NCI-H82 (cell line): ENCODE measurements at regions not wholly inside any gene's neighbourhood (a gene's known extent, or its start where the extent isn't known, plus 50 kb on each side); places are given as distances from the start of the nearest gene placed in this dataset.

ENCODE experiments used
- DNase-seq: peaks from one replicate; lab custom pipeline; 2025; lab: John Stamatoyannopoulos, UW

DNA sequence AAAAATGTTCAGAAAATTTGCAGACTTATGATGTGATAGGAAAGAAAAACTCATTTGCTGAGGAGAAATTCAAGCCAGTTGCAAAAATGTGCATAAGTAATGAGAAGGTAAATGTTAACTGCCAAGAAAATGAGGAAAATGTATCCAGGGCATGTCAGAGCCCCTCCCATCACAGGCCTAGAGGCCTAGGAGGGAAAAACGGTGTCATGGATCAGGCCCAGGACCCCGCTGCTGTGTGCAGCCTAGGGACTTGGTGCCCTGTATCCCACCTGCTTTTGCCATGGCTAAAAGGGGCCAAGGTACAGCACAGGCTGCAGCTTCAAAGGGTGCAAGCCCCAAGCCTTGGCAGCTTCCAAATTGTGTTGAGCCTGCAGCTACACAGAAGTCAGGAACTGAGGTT is 214.0 kb upstream of the ADGRL4 start:
- no peak for DNase-seq

DNA sequence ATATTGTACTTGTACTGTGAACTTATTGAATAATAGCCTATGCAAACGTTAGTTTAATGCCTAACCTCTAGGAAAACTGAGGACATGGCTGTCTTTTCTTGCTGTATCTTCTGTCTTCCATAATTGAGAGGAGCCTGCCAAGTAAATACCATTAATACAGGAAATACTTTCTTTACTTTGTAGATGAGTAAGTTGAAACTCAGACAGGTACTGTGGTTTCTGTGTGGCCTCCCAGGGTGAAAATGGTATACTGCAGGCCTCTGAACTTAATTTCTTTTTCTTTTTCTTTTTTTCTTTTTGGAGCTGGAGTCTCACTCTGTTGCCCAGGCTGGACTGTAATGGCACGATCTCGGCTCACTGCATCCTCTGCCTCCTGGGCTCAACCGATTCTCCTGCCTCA is 208.8 kb upstream of the ADGRL4 start:
- DNase-seq = no peak

DNA sequence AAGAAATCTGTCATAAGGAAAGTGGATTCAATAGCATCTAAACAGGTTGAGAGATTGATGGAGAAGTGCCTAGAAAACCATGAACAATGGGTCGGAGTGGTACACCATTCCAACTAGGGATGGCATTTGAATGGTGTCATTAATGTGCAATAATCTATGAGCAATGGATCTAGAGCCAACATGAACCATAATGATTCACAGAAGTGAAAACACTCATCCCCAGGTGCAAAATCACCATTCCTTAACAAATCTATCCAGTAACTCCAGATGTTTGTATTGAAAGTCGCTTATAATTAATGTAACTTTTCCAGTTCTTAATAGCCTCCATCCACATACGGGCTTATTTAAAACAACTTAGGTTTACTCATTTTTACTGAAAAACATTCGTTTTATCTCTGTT is 201.3 kb upstream of the ADGRL4 start:
- no peak for DNase-seq

DNA sequence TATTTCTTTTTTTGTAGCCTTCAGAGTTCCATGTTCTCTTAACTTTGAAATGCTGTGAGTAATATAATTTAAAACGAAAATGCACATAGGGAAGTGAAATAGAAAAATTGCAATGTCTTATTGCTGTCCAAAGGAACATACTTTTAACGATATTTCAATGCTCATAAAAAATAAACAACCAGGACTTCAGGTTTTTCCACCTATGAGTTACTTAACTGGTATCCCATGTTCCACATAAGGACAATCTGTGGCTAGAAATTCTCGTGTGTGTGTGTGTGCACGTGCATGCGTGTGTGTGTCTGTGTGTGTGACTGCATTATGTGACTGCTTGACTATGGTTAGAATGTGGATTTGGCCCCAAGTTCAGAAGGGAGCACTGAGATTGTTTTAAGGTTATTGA is 200.8 kb upstream of the ADGRL4 start:
- DNase-seq = no peak

DNA sequence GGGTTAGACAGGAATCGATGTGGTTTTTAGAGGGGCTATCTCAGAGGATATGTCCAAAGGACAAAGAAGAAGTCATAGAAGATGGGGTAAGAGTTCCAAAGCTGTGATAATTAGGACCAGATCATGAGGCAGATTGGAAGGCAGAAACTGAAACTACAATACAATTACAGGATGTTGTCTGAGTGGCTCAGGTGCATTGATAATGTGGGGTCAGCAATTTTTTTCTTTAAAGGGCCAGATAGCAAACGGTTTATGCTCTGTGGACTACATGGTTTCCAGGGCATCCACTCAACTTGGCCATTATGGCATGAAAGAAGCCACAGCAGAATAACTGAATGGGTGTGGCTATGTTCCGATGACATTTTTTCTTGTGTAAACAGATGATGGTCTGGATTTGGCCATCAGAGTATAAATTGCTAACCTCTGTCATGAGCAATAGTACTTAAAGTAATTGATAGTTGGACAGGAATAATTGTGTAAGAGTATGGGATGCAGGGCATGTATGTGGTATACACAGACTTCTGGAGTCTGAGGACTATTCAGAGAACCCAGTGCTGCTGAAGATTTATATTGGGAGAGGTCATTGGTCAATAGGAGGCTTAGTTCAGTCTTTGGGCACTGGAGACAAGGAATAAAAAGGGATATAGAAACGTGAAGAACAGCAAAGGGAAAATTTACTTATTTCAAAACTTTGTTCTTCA is 198.4 kb upstream of the ADGRL4 start:
- DNase-seq = no peak

DNA sequence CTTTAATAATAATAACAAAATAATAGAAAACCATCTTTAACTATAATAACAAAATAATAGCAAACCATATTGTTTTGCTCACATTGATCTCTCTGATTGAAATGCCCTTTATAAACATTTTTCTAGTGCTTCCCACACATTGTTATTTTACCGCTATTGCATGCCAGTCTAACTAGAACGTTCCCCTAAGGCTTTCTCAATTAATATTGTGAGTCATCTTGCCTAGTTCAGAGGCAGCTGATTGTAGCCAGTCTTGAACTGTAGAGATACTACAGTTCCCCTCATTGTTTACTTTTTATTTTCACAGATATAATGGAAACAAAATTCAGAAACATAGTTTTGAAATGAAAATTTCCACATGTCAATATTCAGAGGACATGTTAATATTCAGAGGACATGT is 192.3 kb upstream of the ADGRL4 start:
- DNase-seq = no peak

DNA sequence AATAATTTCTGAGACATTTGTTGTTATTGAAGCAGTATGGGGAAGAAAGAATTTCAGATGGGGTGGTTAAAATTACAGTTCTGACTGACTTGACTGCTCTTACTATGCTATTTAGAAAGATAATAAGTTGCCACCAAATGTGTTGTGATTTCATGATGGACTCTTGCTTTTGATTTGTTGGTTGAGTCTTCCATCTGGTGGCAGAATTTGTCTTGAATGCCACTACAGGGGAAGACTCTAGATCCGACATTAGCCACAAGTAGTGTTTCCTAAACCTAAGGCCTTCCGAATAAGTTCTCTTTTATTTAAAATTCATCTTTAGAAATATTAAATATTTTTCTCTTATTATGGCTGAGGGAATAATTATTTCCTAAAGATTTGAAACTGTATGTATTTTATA is 190.9 kb upstream of the ADGRL4 start:
- DNase-seq = peak; percentile 76

DNA sequence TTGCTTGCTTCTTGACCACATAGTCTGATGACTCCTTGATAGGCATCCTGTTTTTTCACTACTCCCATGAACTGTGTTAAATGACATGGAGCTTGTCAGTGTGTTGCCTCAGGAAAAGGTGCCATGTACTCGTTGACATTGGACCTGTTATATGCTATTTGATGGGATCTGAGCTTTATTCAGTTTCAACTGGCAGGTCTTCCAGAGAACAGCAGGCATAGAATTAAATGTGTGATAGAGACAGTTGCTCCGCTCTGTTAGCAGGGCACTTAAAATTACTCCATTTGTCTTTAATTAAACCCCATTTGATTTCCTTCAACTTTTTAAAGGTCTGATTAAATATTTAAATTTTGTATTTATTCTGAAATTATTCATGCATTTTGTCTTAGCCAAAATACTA is 189.7 kb upstream of the ADGRL4 start:
- peak; percentile 32 for DNase-seq

DNA sequence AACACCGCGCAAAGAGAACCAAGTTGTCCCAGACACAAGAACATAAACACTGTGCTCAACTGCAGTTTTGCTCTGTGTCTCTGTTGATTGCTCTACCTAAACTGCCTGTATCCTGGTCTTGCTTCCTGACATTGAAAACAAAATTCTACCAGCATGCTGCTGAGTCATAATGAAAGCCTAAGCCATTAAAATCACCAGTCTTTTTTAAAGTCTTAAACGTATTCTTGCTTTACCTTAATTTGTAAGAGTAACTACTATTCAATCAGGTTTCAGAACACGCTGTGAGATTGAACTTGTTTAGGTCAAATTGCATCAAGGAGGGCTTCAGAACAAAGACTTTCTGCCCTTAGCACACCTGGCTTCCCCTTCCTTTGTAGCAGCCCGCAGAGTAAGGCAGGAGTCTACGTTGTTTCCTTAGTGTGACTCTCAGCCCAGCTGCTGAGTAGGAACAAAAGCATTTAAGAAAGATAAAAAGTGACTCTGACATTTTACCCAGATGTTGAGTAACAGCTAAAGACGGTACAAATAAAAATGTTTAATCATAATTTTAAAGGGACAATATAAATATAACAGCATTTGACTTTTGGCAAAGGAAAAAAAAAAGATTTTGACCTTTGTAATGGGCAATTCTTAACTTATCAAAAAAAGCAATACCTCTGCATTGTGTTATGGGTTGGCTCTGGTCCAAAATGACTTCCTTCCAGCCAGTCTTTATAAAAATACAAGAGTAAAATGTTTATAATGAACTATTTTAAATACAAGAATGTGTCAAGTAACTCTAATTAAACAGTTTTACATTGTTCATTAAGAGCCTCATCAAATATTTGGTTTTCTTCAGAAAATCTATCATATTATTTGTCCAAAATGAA is 186.9 kb upstream of the ADGRL4 start:
- DNase-seq = peak; percentile 8

DNA sequence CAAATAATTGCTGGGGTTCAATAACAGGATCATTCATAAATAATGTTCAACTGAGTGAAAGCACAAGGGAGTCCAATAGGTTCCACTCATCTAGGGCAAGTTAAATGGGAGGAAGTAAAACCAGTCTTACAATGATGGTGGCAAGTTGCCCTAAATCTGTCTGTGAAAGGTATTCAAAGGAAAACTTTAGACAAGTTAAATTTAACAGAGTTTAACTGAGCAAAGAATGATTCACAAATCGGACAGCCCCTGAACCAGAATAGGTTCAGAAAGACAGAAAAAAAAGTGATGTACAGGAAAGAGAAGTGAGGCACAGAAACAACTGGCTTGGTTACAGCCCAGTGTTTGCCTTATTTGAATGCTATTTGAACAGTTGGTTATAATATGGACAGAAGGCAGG is 183.5 kb upstream of the ADGRL4 start:
- DNase-seq = no peak

DNA sequence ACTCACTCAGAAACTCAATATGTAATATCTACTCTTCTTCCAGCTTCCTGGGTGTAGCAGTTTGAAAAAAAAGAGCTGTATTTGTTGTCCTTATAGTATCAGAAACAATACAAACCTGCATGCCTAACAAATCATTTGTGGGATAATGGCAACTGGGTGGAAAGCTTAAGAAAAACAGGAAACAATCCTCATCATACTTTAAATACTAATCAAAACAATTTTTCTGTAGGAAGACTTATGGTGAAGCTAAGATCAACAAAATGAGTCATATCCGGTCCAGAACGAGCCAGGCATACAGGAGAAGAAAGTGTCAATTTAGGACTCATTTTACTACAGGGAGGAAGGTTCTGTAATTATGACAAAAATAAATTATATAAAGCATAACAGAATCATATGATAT is 181.8 kb upstream of the ADGRL4 start:
- no peak for DNase-seq

DNA sequence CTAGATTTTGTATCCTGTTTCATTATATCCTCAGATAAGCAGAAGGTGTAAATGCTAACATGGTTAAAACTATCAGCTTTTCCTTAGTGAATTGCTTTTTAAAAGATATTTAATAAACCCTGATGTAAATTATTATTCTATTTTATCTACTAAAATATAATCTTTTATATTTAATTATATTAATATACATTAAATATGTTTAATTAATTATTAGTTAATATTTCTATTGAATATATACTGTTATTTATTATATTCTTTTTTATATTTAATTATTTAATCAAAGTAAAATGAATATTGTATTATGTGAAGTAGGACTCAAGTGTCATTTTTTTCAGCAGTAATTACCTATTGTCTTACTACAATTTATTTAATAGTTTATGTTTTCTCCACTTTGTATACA is 179.7 kb upstream of the ADGRL4 start:
- DNase-seq = no peak

DNA sequence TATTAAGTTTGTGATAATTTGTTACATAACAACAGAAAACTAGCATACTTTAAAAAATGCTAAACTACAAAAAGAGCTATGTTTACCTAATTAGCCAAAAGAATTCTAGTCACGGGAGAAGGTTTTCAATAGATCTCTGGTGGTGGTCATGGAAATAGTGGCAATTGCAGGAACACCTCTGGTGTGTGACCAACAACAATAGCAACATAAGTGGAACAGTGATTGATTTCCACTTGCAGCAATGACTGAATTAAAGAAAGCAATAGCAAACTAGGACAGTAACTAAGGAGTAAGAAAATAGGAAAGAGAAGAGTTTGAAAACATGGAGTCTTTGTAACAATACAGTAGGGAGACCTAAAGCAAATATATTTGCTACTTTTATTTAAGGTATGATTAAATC is 171.3 kb upstream of the ADGRL4 start:
- no peak for DNase-seq

DNA sequence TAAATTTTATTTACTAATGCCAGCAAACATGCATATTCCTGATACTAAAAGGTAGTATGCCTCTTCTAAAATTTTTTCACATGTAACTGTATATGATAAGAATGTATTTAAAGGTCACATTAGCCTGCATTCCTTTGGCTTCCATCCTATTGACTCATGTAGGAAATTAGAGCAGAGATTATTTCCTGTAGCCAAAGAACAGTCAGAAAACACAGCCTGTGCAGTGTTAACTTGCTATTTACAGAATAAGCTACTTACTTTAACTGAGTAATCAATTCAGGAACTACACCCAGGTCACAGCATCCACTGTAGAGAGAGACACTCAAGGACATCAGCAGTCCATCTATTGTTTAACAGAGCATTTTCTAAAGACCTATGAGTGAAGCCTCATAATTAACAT is 154.5 kb upstream of the ADGRL4 start:
- peak; percentile 23 for DNase-seq

DNA sequence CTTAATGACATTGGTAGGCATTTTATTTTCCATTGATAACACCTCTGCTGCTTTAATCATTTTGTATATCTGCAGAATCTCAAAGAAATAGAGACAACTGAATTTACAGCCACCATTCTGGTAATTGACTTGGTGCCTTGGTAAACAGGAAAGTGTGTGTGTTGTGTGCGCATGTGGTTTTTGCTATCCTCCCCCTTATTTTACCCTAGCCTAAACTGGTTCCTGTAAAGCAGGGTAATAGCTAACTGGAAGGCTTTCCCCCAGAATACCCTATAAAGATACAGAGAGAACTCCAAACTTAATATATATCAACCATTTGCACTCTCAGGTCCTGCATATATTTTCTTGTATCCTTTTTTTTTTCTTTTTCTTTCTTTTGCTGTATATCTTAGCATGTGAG is 149.5 kb upstream of the ADGRL4 start:
- no peak for DNase-seq

DNA sequence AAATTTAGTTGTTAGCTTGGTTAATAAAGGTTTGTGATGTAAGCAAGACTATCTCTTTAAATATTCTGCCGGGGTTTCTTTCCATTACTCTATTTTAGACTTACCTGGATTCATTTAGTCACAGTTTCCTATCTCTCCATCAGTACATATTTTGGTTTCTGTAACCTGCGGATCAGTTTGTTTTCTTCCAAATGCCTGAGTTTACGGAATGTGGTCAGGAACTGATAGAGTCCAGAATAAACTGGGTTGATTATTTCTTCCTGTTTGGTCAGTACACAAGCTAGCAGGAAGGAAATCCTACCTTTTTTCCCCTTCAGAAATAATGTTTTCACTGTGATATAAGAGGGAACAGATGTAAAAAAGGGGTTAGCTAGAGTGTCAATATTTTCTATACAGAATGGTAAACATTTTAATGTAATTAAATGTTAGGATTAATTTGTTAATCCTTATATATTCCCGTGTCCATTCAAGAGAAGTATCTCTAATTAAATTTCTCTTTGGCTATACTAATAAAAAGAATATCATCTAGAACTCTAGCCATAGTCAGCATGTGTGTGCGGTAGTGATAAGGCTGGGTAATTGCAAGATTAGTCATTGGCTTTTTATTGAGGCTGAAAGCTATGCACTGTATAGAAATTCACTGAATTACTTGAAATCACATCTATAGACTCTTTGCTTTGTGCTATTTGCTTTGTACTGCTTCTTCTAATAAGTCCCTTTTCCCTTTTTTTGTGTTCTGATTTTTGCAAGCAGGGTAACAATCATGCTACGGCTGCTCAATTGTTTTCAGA is 144.7 kb upstream of the ADGRL4 start:
- DNase-seq = peak; percentile 5

DNA sequence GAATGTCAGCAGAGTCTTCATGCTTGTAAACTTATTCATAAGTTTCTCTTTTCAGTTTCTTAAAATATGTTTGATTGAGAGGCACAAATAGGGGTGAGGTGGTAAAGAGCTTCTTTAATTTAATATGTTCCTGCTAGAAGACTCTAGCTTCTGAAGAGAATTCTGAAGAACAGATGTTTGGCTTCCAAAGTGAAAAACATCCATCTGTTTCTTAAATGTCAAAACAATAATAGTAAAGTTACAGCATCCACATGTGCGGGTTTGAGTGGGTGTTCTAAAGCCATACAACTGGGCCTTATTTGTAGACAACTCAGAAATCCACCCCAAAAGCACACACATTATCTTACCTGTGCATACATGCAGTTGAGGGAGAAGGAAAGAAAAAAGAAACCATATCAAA is 144.0 kb upstream of the ADGRL4 start:
- peak; percentile 40 for DNase-seq

DNA sequence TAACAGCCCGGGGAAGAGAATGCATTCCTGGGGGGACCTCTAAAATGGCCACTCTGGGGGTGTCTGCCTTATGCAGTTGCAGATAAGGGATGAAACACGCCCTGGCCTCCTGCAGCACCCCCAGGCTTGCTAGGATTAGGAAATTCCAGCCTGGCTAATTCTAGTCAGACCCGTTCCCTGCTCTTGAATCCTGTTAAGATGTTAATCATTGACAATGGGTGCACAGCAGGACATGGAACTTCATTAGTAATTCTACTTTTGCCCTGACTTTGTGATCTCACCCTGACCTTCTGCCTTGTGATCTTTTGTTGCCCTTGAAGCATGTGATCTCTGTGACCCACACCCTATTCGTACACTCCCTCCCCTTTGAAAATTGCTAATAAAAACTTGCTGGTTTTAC is 131.7 kb upstream of the ADGRL4 start:
- DNase-seq = peak; percentile 35

DNA sequence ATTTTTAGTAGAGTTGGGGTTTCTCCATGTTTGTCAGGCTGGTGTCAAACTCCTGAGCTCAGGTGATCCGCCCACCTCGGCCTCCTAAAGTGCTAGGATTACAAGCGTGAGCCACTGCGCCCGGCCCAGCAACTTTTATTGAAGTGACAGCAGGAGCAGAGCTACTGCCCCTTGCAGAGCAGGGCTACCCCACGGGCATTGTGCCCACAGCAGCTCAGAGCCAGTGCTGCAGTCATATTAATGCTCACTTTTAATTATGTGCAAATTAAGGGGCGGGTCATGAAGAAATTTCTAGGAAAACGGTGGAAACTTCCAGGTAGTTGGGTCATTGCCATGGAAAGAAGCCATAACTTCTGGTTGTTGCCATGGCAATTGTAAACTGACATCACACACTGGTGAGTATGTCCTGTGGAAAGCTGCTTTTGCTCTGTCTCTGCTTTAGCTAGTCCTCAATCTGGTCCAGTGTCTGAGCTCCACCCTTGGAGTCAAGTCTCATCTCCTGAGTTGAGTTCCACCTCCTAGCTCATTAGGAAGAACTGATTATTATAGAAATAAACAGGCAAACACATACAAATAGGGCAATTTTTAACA is 127.3 kb upstream of the ADGRL4 start:
- no peak for DNase-seq

DNA sequence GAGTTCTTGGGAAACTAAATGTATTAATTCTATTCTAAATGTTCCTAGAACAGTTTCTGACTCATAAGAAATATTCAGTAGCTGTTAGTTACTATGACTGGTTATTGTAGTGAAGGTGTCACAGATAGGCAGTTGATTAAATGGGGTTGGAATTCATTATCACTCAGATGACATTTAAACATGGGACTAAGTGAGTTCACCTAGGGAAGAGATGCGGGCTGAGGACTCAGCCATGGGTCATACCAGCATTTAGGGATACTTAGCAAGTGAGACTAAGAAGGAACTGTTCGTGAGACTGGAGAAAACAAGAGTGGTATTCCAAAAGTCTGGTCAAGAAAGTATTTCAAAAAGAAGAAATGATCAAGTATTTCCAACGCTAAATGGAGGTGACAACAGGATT is 125.1 kb upstream of the ADGRL4 start:
- no peak for DNase-seq

DNA sequence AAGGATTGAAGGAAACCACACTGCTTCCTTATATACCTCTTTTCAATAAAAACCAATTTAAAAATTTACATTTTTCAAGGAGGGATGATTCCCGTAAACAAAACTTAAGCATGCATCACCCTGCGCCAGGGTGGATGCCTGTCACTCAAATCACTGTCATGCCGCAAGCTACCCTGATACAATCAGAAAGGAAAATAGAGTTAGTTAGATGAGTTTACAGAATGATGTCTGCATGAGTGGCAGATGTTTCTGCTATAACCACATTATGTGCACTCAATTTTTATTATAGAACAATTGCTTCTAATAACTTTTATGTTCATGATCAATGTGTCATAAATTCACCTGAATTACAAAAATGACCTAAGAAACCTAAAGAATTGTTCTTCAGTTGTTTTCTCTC is 123.4 kb upstream of the ADGRL4 start:
- DNase-seq = no peak

DNA sequence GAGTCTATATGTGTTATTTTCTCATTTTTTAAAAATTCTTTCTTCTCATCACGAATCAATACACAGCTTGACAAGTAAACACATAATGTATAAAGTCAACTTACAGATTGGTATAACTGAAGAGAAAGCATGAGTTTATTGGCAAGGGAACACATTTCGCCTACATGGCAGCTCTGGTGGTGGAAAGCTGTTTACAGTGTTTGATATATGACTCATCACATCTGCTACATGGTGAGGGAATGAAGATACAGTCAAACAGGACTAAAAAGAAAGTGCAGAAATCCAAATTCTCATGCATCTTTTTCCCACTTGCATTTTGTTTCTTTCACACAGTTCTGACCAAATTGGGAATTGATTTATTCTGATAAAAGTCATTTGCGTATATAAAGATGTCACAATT is 122.2 kb upstream of the ADGRL4 start:
- peak; percentile 4 for DNase-seq

DNA sequence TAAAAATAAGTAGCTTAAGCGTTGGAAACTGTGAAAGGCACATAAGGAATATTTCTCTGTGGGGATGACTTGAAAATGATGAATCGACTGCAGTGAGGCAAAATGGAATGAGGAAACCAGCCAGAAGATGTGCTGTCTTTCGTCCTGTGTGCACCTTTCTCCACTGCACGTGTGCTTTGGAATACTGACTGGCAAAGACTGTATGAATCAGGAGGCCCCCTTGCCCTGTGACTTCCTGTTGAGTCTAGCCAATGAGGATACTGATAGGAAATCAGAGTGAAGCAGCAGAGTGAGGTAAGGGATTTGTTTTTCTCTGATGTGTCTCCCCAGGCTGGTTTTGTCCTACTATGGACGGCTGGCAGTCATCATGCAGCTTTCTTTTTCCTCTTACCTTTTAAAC is 118.2 kb upstream of the ADGRL4 start:
- no peak for DNase-seq
